HG03280 (cell line): ENCODE measurements at regions not wholly inside any gene's neighbourhood (a gene's known extent, or its start where the extent isn't known, plus 50 kb on each side); places are given as distances from the start of the nearest gene placed in this dataset.
"Not testable (repeated sequence)": the region's sequence is repeated elsewhere in the genome, so short reads cannot be mapped to it uniquely, and the experiment has no call there.

Source experiments
- ATAC-seq: cut with Tn5 transposase; IDR thresholded peaks from one replicate; pipeline ENCODE4 v1.9.1; 2021; ENCODE audit warnings: mild to moderate bottlenecking, moderate library complexity; ENCODE audit not compliant: unreplicated experiment

DNA sequence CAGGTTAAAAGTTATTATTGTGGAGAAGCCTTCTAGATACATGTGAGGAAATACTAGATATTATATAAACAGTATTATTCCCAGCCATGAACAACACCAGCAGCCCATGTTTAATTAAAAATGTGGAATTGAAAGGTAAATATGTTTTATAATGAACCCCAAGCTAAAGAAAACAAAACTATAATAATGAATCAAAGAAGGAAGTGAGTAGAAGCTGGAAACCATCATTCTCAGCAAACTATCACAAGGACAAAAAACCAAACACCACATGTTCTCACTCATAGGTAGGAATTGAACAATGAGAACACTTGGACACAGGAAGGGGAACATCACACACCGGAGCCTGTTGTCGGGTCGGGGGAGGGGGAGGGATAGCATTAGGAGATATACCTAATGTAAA, 167.6 kb upstream of the CXXC4 start:
- not testable (repeated sequence) for ATAC-seq

DNA sequence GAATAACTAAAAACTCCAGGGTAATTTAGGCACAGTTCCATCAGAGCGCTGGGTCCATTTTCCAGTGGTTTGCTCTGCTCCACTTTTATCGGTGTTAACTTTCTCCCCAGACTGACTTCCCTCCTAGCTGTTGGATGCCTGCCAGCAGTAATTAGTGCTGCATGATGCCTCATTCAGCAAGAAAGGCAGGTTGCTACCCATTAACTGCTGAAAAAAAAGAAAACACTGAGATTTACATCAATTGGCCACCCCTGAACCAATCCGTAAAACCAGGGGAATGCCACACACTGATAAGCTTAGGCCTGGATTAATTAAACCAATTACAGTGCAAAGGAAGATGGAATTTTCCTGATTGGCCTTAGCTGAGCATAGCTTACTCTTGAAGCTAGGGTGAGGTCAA, 182.4 kb upstream of the CXXC4 start:
- ATAC-seq = no peak

DNA sequence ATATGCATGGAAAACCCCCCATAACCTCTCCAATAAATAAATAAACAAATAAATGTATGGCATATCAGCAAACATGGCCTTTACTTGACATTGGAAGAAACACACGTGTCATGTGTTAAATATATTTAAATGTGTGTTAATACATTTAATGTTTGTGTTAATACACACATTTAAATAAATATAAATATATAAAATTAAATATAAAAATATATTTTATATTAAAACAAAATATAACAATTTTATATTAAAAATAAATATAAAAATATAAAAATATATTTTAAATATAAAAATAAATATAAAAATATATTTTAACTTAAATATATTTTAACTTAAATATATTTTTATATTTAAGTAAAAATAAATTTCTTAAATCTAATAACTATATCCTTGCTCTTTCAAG, 187.6 kb upstream of the CXXC4 start:
- ATAC-seq = no peak

DNA sequence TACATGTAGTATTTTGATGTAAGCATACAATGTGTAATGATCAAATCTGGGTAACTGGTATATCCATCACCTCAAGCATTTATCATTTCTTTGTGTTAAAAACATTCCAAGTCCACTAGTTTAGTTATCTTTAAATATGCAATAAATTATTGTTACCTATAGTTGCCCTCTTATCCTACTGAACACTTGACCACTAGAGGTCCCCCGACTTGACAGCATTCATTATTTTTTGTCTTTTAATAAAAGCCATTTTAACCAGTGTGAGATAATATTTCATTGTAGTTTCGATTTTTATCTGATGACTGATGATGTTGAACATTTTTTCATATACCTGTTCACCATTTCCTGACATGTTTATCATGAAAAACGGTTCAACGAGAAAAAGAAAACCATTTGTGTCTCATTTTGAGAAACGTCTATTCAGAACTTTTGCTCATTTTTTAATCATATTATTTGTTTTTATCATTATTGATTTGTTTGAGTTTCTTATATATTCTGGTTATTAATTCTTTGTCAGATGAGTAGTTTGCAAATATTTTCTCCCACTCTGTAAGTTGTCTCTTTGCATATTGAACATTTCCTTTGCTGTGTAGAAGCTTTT, 199.0 kb upstream of the CXXC4 start:
- no peak for ATAC-seq

DNA sequence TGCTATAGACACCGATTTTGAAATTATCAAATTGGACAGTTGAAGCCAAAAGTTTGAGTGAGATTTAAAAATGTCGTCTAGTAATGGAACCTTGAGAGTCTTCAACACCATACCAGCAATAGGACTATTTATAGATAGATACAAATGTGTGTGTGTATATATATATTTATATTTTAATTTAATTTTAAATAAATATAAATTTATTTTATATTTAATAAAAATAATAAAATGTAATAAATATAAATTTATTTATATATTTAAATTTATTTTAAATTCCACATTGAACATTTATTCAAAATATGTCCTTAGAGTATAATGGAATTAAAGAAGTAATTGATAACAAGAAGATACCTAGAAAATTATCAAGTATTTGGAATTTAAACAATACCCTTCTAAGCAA, 221.9 kb upstream of the CXXC4 start:
- no peak for ATAC-seq

DNA sequence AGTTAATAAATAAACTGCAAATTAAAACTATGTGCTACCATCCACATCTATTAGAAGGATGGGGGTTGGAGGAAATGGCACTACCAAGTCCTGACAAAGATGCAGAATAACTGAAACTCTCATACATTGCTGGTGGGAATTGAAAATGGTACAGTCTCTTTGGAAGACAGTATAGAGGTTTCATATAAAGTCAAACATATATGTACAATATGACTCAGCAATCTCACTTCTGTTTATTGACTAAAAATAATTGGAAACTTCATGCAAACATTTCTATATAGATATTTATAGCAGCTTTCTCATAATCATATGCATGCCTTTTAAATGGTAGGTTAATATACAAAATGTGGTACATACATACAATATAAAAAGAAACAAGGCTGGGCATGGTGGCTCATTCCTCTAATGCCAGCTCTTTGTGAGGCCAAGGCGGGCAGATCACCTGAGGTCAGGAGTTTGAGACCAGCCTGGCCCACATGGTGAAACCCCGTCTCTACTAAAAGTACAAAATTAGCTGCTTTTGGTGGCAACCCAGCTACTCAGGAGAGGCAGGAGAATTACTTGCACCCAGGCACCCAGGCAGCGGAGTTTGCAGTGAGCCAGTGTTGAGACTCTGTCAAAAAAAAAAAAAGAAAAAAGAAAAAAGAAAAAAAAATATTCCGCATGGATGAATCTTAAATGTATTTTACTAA, 225.0 kb upstream of the CXXC4 start:
- peak; percentile 96 for ATAC-seq

DNA sequence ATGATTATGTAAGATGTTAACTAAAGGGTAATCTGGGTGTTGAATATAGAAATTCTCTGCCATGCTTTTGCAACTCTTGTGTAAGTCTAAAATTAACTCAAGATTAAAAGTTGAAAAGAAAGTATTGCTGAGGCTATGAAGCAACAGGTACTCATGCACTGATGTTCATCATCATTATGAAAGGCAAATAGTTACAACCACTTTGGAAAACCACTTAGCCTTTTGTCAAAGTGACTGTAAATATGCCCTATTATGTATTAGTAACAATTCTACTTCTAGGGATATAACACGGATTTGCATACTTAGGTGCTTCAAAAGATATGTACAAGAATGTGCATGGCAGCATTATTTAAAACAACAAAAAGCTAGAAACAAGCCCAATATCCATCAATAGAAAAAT, 227.8 kb upstream of the CXXC4 start:
- no peak for ATAC-seq

DNA sequence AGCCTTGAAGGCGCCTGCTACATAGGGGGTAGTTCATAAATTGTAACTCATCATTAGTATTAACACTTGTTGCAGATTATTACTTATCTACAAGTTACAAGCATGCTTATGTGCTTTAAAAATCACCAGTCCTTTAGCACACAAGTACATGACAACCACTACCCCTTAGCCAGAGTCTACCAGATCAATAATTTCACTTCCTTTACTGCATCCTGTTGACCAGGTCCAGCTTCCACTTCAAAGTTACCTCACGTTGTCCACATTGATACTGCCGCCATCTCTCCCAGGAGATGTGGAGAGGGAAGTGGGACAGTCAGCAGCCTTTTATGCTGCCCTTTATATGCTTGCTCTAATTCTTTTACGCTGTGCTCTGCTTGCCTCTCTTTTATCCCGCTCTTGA, 231.3 kb upstream of the CXXC4 start:
- ATAC-seq = no peak

DNA sequence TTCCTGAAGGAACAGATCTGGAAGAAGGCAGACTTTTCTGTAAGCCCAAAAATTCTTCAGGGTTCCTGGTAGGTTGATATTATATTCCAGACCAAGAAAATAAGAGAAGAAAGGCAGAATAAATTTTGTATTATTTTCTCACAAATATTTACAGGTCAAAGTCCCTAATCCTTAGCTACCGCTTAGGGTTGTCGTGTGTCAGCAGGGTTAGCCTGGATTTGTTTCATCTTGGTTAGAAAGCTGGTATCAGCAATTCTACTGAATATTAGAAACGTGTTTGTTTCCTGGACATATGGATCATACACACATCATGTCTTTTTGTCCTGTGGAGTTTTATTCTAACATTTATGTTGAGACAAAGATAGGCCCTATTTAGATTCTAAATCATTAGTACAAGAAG, 232.9 kb upstream of the CXXC4 start:
- no peak for ATAC-seq

DNA sequence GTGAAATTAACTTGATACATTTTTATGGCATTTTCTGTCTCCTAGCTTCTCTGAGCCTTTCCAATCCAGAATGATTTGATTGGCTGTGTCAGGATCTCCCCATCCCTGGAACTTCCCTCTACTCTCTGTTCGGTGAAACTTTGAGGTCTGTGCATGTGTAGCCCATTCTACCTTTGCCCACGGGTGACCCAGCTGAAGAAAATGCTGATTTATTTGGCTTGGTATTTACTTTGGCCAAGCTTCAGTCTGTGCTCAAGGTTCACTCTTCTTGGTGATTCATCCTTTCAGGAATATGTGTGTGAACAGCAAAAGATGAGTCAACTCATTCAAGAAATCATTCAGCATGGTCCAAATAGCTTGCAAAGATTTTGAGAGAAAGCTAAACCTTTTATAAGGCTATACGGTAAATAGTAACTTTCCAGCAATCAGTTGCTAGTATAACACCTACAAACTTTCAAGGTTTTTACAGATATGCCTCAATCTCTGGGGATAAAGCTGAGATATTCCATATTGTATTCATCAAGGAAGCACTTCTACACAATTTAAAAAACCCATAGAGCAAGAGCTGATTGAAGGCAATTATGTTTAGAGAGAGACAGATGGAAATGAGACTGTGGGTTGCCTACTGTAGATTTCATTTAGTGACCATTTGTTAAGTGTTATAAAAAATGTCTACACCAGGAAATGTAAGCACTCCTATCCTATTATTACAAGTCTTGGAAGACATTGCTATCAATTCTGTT, 233.9 kb upstream of the CXXC4 start:
- ATAC-seq = no peak

DNA sequence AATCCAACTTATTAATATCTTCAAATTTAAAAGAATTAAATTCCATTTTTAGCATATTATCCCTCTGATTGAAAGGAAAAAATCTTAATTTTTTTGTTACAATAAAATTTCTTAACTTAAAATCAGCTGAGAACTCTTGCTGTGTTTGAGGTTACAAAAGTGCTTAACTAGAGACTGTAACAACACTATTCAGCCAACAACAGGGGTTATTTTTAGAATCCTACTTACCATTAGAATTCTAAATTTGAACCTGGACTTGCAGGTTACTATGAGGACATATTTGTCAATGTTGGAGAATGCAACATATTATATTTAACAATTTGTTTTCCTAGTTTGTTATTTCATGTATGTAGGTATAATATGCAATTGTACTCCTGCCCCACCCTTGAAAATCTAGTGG, 238.1 kb upstream of the CXXC4 start:
- no peak for ATAC-seq

DNA sequence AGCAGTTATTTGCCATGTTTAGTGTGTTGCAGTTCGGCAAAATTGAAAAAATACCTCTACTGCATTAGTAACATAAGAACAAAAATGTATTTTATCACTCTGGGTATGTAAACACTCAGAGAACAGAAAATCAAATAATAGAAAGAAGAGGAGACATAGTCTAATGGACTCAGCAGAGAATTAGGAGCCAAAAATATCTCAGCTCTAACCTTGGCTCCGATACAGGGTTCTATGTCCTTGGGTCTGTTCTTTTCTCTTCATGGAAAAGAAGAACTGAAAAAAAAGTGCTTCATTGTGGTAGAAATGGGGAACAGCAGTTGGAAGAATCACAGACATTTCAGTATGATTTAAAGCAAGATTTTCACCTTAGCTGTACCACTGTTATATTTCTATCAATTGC, 240.5 kb upstream of the CXXC4 start:
- no peak for ATAC-seq

DNA sequence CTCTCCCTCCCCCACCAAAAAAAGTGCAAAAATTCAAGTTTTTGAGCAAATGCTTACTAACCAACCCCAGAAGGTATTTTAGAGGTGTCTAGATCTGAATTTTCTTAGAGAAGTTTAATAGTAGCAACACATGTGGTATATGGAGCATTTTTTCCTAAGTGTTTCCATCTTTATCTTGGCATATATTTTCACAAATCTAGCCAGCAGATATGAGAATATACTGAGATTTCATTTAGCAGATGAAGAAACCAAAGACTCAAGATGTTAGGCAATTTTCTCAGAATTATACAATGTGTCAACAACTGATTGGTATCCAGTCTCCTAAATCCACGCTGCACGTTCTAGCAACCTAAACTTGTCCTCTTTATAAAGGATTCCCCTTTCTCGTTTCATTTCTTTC, 245.5 kb upstream of the CXXC4 start:
- ATAC-seq = no peak

DNA sequence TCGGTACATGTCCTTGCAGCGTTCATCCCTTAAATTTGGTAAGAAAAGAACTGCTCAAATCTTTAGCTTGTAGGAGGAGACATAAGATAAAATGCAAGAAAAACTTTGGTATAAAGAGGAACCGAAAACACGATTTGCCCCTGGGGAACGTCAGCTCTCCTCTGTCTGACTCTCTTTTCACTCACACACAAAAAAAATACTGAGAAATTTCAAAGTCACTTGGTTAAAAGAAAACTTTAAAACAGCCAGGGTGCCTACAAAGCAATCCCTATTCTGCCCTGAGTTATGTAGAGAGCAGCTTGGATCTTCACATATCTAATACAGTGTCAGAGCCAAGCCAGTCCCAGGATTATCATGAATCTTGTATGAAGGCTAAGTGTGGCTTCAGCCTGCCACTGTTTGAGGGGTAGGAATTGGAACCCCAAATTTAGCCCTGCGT, 248.5 kb upstream of the CXXC4 start:
- peak; percentile 96 for ATAC-seq

DNA sequence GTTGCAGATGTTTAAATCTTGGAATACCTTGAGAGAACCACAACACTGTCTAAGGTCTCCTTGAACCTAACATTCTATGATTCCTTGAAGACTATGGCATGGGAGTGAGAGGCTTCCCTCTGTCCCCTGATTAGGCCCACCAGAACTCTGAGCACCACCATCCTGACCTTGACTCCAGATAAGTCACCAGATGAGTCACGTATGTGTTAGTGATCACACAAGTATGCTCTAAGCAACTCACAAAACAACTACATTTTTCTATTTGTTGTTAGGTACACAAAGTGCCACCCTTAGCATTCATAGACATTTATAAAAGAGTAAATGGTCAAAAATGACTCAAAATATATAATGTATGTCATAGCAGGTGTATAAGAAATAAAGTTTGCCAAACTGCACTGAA, 252.9 kb upstream of the CXXC4 start:
- no peak for ATAC-seq

DNA sequence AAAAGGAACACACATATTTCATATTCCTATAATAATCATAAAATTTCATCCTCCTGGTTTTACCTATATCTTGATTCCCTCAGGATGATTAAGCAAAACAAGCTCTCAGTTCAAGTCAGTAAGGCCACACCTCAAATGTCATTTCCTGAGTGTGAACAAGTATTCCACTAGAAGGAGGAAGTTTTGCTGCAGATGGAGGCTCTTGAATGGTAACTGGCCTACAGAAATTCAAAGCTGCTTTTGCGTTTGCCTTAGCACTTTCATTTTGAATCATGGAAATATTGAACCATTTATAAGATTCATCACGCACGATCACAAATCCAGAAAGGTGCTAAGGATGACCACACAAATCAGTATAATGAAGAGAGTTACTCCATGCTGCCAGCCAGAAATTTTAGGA, 254.4 kb upstream of the CXXC4 start:
- ATAC-seq = no peak

DNA sequence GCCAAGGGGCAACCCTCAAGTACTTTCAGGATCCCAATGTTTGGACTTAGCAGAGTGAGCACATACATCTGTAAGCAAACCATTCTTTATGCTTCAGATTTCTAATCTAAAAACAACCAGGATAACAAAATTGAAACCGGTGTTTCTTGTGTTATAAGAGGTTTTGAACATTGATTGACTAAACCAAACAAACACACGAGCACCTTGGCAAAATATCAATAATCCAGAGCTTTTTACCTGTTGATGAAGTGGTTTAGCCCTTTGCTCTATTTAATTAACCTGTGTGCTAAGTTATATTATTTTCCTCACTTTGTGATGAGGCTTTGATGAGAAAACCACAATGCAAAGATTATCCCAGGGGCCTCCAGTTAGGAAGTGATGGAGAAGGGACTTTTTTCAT, 255.3 kb upstream of the CXXC4 start:
- ATAC-seq = no peak

DNA sequence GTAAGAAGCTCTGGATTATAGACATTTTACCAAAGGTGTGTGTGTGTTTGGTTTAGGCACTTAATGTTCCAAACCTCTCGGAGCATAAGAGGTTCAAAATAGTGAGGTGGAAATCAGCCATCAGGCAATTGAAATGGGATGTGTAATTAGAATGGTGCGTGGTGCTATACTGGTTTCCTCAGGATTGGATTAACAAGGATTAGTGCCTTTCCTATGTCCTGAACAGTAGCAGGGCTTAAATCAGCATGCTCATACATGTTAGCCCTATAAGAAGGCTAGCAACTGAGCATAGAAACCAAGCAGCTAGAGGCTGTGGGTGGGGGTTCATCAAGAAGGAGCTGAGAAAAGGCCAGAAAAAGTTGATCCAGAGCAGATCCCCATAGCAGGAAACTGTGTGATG, 256.8 kb upstream of the CXXC4 start:
- ATAC-seq = no peak

DNA sequence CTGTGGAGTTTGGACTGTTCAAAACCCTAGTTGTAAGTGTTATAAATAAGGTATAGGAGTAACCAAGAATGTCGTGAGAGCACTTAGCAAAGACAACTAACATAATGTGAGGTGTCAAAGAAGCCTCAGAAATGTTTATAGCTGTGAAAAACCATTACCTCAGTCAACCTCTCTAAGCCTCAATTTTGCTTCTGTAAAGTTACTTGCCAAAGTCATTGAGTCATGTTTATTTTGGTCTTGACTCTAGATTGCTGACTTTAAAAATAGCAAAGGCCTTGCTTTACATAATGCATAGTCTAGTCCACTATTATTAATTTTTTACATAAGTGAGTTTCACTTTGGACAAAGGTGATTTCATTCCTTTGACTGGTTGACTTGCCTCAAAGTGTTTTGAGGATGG, 257.6 kb upstream of the CXXC4 start:
- peak; percentile 60 for ATAC-seq

DNA sequence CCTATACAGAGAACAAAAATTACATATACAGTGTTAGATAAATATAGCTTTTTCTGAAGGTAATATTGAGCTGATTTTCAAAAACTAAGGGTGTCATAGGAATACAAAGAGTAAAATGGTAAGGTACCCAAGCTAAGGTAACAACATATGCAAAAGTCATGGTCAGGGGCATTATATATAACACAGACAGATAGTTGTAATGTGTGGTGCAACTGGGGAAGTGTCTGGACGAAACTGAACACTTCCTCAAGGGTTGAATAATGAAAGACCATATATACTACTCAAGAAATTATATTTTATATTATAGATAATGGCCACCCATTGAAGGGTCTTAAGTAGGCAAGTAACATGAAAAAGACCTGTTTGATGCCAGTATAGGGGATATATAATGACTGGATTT, 262.1 kb upstream of the CXXC4 start:
- ATAC-seq = peak; percentile 50

DNA sequence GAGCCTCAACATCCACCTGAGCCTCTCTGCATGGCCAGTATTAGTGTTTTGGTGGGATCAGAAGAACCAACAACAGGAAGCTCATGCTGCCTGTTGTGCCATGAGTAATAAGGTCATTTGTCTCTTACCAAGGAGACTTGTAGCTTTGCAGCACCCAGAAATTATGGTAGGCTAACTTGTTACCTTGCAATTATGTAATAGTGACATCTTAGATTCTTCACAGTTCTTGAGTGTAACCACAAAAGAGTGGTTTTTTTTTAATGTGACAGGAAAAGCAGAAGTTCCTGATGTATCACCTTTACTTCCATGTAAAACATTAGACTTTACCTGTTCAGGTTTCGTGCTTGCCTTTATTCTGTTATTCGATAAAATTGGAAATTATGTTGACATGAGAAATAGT, 263.9 kb upstream of the CXXC4 start:
- ATAC-seq = no peak

DNA sequence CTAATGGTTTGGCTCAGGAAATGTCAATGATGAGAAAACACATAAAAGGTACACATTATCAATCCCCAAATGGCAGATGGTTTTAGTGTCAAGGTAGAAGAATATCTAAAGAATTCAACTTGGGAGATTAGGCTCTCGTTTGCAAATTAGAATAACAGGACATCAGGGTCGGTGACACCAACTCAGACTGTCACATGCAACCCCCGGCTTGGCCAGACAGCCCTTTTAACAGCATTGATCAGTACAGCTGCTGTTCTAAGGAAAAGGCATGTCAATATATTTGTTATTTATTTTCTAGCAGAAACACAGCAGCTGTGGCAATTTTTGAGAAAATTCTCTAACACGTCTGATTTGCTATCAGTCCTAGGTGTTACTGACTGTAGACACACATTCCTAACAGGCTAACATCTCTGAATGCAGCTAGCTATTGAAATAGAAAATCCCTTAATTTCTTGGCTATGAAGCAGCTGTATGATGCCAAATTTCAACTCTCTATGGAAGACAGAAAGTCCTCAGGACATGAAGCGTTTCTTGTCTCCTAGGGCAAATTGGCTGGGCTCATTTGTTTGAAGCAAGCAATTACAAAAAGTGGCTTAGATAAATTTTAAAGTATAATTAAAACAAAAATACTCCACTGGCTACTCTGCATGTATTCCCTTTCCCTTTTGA, 269.0 kb upstream of the CXXC4 start:
- no peak for ATAC-seq
